Mammary epithelial cell (primary cell): ENCODE measurements at regions not wholly inside any gene's neighbourhood (a gene's known extent, or its start where the extent isn't known, plus 50 kb on each side); places are given as distances from the start of the nearest gene placed in this dataset.

ENCODE experiments used
- EZH2 ChIP-seq: IDR thresholded peaks from 2 replicates; pipeline ENCODE4 v1.6.1; 2012; ENCODE audit warnings: low read length, inconsistent platforms, borderline replicate concordance
- TF ChIP-seq, protein P1 (sequence below), 2 donors: IDR thresholded peaks in 1 of 2; conservative IDR thresholded peaks in 1 of 2; 2 replicates each; pipeline ENCODE4 v1.5.1; 2011 to 2012; ENCODE audit warnings: inconsistent platforms in 2 of 2, low read length in 2 of 2, mild to moderate bottlenecking in 2 of 2, control low read depth in 1 of 2, low read depth in 1 of 2; ENCODE audit not compliant: insufficient read depth in 1 of 2; ENCODE audit errors: extremely low read depth in 1 of 2

DNA sequence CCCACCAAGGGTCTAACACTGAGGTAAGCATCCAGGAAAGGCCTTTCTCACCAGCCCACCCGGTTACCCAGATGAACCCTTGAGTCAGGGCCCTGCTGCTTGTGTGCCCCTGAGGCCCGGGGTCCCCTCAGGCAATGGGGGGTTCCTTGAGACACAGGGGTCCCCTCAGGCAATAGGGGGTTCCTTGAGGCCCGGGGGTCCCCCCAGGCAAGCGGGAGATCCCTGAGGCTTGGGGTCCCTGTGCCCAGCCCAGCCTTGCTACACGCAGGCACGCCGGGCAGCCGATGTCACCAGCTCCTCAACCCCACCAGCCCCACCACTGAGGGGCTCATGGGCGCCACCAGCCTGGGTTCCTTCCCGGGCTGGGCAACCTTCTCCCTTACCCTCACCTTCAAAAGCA is 247.2 kb downstream of the TTLL2 start:
- TF ChIP-seq, protein P1, sequence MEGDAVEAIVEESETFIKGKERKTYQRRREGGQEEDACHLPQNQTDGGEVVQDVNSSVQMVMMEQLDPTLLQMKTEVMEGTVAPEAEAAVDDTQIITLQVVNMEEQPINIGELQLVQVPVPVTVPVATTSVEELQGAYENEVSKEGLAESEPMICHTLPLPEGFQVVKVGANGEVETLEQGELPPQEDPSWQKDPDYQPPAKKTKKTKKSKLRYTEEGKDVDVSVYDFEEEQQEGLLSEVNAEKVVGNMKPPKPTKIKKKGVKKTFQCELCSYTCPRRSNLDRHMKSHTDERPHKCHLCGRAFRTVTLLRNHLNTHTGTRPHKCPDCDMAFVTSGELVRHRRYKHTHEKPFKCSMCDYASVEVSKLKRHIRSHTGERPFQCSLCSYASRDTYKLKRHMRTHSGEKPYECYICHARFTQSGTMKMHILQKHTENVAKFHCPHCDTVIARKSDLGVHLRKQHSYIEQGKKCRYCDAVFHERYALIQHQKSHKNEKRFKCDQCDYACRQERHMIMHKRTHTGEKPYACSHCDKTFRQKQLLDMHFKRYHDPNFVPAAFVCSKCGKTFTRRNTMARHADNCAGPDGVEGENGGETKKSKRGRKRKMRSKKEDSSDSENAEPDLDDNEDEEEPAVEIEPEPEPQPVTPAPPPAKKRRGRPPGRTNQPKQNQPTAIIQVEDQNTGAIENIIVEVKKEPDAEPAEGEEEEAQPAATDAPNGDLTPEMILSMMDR (conservative IDR thresholded peaks at IDR 0.05 in 1 of 2, IDR thresholded peaks at IDR 0.05 in 1 of 2; ENCODE audit: extremely low read depth in 1 of 2, insufficient read depth in 1 of 2, low read depth in 1 of 2, low read length in 2 of 2): no peak
- TF ChIP-seq EZH2: no peak
